ENCODE measurements at regions not wholly inside any gene's neighbourhood (a gene's known extent, or its start where the extent isn't known, plus 50 kb on each side); places are given as distances from the start of the nearest gene placed in this dataset.
A peak's percentile ranks its signal among the peaks of the same experiment; 100 is the strongest.

GRCh38 chr1:59034925-59035324, 251.1 kb upstream of the JUN start:
- peak; percentile 78 for DNase-seq

DNA sequence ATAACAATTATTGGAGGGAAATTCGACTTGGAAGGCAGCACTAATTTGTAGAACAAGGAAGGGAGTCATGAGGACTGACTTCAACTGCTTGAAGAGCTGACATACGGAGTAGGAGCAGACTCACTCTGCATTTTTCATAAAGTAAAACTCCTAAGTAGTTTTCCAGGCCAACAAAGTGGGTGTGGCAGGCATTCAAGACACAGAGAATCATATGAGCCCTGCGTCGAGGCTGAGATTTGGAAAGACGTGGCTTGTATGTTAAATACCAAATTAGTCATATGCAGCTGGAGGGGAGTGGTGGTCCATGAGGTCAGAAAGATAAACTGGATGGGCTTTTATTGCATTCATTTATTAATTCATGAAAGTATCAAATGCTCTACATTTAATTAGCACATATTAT, 255.7 kb upstream of the JUN start:
- DNase-seq: no peak

DNA sequence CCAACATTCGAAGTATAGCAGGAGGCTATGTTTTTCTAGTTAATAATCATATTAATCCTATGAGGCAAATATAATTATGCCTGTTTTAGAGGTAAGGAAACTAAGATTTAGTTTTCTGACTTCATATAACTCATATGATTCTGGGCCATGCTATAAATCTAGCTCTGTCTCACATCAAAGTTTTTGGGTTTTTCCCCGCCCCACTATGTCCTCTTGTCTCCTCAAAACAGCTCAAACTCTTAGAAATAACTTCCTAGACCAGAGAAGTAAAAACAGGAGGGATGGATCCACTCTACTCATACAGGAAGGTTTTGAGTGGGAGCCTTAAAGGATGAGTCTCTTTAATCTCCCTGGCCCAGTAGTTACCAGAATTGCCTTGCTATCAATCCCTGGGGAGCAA, 256.4 kb upstream of the FGGY start:
- no peak for DNase-seq

DNA sequence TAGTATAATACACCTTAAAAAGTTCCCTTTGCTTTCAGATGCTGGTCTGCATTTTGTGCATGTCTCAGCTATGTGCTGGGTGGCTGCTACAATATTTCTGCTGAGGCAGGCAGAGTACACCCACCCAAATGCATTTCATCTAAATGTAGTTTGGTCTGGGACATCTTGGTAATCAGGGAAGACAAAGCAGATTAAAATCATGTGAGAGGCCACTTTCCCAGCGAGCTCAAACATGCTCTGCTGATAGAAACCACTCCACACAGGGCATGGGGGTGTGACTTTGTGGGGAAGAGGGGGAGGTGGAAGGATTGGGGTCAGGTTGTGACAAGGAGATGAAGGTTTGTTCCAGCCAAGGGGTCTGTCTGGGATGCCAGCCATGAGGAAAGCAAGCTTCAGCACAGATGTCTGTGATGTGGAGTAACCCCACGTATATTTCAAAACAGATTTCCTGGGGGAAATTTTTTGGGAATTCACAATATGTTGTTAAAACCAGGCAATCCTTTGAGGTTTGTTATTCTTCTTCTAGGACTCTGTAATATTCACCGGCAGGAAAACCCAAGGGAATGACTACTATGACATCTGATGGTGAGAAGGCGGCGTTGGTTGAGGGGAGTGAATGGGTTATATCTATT, 255.1 kb upstream of the FGGY start:
- no peak for DNase-seq

DNA sequence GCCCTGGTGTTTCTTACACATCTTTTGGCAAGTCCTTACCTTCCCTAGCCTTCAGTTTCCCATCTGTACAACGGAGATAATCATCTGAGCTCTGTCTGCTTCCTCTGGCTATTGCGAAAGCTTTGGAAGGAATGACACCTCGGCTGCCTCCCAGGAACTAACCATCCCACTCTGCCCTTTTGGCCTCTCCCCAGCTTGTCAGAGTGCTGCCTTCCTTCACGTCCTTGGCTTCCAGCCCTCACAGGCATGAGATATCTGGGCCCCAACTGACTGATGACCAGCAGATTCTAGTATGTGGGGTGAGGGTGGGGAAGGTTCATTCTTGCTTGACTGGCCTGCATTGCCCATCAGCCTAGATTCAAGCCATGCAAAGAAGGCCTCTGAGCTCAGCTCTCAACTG, 253.1 kb upstream of the FGGY start:
- DNase-seq: peak; percentile 94

- DNase-seq: no peak
These were observed 252.3 kb upstream of the FGGY start for GRCh38 chr1:59044535-59045121.

DNA sequence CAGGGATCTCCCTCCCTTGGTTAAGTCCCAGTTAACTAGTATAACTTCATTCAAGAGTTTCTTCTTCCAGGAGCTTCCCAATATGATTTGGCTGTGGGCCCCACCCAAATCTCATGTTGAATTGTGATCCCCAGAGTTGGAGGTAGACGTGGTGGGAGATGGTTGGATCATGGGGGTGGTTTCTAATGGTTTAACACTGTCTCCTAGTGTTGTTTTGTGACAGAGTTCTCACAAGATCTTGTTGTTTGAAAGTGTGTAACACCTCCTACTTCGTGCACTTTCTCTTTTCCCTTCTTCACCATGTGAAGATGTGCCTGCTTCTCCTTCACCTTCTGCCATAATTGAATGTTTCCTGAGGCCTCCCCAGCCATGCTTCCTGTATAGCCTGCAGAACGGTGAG, 251.8 kb upstream of the FGGY start:
- no peak for DNase-seq

DNA sequence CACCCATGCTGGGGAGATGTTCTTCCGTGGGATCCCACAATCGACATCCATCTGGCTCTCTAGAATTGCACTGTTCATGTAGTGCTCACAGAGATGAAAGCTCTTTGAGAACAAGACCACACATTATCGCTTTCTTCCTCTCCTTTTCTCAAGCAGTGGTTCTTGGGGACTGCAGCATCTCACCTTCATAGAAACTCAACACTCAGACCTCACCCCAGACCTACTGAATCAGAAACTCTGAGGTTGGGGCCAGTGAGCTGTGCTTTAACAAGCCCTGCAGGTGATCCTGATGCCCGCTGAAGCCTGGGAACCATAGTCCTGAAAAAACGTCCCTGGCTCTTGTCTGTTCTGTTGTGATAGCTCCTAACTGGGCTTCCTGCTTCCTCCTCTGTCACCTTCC, 251.3 kb upstream of the FGGY start:
- no peak for DNase-seq

- DNase-seq: no peak
These were observed 250.8 kb upstream of the FGGY start for GRCh38 chr1:59046134-59046533.

GRCh38 chr1:59046730-59047157, 250.2 kb upstream of the FGGY start:
- DNase-seq: no peak

GRCh38 chr1:59051007-59051406, 245.9 kb upstream of the FGGY start:
- DNase-seq: no peak

DNA sequence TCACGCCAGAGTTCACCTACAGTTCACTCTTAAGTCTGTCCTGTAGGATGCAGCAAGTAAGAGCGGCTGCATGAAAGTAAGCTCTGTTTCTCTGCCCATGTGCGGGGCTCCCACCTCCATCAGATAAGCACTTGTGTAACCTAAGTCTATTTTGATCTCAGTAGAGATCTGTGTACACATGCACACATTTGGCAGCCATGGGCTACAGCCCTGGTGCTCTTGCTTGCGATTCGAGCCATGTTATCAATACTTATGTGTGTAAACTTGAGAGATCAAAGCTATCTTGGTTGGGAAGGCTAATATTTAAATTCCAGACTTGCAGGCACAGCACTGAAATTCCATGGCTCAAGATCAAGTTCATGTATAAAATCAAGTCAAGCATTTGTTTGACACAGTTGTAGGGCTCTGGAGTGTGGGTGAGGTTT, 244.7 kb upstream of the FGGY start:
- DNase-seq: no peak

DNA sequence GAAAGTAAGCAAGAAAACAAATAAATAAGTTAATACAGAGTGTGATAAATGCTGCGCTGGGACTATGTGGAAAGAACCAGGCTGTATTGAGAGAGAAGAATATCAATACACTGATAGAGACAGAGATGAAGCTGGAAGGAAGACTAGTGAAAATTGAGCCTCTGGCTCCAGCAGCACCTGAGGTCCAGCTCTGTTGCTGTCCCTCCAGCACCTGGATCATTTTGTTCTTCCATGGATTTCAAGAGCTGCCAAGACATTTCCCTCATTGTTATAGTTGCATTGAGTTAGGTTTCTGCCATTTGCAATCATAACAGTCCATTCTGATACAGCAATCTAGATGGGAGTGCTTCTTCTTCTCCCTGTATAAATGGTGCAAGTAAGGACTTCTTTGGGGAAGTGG, 242.7 kb upstream of the FGGY start:
- no peak for DNase-seq

DNA sequence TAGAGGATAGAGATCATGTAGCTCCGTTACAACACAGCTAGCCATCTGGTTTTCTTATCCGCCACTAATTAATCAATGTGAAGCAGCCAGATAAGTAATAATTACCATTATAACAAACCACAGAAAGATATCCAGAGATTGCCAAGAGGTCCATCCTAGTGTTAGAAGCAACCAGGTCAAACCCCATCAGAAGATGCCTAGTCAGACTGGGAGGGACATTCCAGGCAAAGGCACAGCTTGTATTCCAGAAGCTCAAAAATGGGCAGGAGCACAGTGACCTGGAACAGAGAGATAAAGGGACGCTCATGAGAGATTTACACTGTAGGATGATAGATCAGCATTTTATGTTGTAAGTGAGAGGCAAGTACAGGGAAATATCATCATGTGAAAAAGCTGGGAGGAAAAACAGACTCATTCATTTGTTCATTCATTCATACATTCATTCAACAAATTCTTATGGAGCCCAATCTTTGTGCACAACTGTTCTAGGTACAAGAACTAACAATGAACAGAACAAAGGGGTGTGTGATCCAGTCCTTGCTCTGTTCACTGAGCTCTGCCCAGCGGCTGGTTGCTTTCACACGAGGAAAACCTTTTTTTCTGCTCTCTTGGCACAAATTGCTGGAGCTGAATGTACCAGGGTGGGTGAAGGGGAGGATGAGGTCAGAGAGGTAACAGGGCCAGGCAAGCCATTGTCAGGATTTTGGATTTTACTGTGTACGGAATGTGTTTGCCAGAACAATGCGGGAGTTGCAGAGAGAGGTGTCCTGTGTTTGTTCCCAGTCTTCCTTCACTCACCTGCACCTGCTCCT, 240.8 kb upstream of the FGGY start:
- no peak for DNase-seq

DNA sequence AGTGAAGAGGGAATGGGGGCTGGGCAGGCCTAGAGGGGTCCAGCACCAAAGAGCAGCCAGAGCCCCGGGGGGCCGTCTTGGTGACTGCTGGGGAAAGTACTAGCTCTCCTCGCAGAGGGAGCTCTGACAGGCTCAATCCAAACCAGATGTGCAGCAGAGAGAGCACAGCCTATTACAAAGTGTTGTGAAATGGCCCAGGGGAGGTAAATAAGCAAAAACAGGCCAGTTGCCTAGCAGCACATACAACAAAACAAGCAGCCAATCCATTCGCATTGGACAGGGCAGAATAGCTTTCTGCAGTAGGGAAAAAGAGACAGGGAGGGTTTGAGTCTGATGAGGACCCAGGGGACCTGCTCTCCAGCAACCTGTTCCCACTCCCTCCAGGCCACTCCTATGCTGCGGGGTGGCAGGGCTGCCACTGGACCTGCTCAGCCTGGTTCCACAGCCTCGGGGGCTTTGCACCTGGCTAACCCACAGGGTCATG, 239.6 kb upstream of the FGGY start:
- peak; percentile 22 for DNase-seq

GRCh38 chr1:59057796-59058195, 239.1 kb upstream of the FGGY start:
- DNase-seq: no peak

- DNase-seq: no peak
These were observed 238.0 kb upstream of the FGGY start for GRCh38 chr1:59058665-59059439.

GRCh38 chr1:59061876-59062275, 235.0 kb upstream of the FGGY start:
- DNase-seq: no peak

DNA sequence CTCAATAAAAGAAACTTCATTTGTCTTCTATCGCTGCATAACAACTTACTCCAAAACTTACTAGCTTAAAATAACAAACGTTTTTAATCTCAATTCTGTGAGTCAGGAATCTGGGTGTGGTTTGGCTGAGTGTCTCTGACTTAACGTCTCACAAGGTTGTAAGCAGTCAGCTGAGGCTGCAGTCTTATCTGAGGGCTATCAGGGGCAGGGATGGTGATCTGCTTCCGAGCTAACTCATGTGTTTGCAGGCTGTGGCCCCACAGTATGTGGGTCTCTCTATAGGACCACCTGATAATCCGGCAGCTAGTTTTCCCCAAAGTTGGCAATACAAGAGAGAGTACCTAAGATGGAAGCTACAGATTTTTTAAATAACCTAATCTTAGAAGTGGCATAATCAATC, 234.2 kb upstream of the FGGY start:
- DNase-seq: no peak

DNA sequence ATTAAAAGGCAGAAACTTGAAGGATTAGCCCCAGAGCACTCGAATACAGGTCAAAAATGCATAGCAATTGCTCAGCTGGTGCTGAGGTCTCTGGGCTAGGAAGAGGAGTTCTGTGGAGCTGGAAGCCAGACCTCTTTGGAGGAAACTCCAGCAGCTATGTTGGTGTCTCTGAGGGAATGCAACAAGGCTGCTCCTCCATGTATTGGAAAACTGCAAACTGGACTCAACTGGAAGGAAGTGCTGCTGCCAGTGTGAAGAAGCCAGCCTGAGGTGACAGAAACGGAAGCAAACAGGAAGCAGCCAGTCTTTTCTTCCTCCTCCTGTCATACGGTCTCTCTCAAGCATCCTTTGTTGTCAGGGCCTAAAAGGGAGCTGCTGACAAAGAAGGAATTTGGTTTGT, 233.4 kb upstream of the FGGY start:
- no peak for DNase-seq

- no peak for DNase-seq
These were observed 232.3 kb upstream of the FGGY start for GRCh38 chr1:59064592-59064991.

GRCh38 chr1:59066236-59066635, 230.7 kb upstream of the FGGY start:
- DNase-seq: peak; percentile 38

- DNase-seq: no peak
These were observed 226.3 kb upstream of the FGGY start for GRCh38 chr1:59070610-59071009.
